SK-N-MC (cell line): ENCODE measurements at regions not wholly inside any gene's neighbourhood (a gene's known extent, or its start where the extent isn't known, plus 50 kb on each side); places are given as distances from the start of the nearest gene placed in this dataset.

Experiments
- DNase-seq: peaks from one replicate; pipeline ENCODE4 v3.0.0-alpha.2; 2011; ENCODE audit warnings: low read depth, low spot score
- H3K27ac ChIP-seq: fragments of 200-600 bp; sonication (generic); 2 replicates; pipeline ENCODE4 v1.5.1; 2016; ENCODE audit warnings: mixed run types
- H3K36me3 ChIP-seq: fragments of 200-600 bp; sonication (generic); 2 replicates; pipeline ENCODE4 v1.6.1; 2017; ENCODE audit warnings: antibody characterized with exemption, low read length, mixed read lengths; ENCODE audit not compliant: insufficient read depth
- H3K4me3 ChIP-seq: fragments of 200-600 bp; sonication (generic); 2 replicates; pipeline ENCODE4 v1.5.1; 2016
- H3K9ac ChIP-seq: fragments of 200-600 bp; sonication (generic); 2 replicates; pipeline ENCODE4 v1.8.0; 2017; ENCODE audit warnings: mixed run types, mixed read lengths; ENCODE audit not compliant: insufficient read length
- H3K9me3 ChIP-seq: fragments of 200-600 bp; sonication (generic); 2 replicates; pipeline ENCODE4 v1.6.1; 2017; ENCODE audit warnings: low read depth, mild to moderate bottlenecking, antibody characterized with exemption, low read length, moderate library complexity, mixed read lengths
- EZH2 ChIP-seq: fragments of 200-600 bp; sonication (generic); IDR thresholded peaks from one replicate; pipeline ENCODE4 v1.6.1; 2017; ENCODE audit warnings: antibody characterized with exemption
- FOXP2 ChIP-seq: optimal IDR thresholded peaks from 2 replicates; pipeline ENCODE3; 2011; ENCODE audit warnings: mild to moderate bottlenecking, moderate library complexity; ENCODE audit not compliant: insufficient read depth; ENCODE audit errors: extremely low read length, control extremely low read depth
- POLR2AphosphoS5 ChIP-seq: IDR thresholded peaks from 2 replicates; pipeline ENCODE4 v1.6.1; 2012; ENCODE audit warnings: mild to moderate bottlenecking, low read depth, low read length, borderline replicate concordance

GRCh38 chr14:66036547-66036946, 449.6 kb upstream of the CCDC196 start:
- no peaks in the 10 kb centered on the region for H3K9me3 ChIP-seq
- TF ChIP-seq POLR2AphosphoS5 = no peak
- no peak for TF ChIP-seq FOXP2
- no peak overlapping the region for H3K9ac ChIP-seq
- H3K36me3 ChIP-seq = no peaks in the 10 kb centered on the region
- DNase-seq = no peak
- peak overlapping the region; percentile 16 for H3K27ac ChIP-seq
- H3K4me3 ChIP-seq = no peak overlapping the region

DNA sequence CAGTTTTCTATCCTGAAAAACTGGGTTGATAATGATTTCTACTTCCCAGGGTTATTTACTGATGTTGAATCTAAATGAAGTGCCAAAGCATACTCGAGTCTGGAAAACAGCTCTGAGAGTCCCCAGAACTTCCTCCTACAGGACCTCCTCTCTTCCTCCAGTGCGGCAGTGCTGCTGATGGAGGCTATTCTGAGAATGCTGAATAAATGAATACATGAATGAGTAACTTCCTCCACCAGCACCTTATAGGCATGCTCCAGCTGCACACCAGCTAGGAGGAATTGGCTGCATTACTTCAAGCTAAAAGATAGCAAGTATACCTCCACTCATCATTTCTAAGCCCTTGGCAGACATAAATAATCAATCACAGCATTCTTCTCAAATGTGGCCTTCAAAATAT, 448.8 kb upstream of the CCDC196 start:
- no peak for DNase-seq
- H3K27ac ChIP-seq = no peak overlapping the region
- H3K36me3 ChIP-seq = no peaks in the 10 kb centered on the region
- TF ChIP-seq POLR2AphosphoS5 (no peak), EZH2 (no peak), FOXP2 (no peak)
- H3K9ac ChIP-seq = no peak overlapping the region
- no peaks in the 10 kb centered on the region for H3K9me3 ChIP-seq
- no peak overlapping the region for H3K4me3 ChIP-seq

DNA sequence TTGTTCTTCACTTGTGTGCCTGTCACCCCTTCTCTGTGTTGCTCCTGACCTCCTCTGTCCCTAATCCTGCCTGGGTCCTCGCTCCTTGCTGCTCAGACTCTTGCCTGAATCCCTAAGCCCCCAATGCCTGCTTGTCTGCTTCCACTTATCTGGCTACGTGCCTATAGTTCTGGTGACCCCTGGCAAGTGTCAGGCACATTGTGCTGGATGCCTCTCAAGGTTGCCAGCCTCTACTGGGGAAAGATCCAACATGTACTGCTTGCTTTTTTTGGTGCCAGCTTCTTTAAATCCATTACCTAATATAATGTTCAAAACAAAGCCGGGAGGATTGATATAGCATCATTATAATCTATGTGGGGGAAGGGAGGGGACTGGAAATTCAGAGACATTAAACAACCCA, 448.0 kb upstream of the CCDC196 start:
- Histone ChIP-seq H3K4me3 (no peak overlapping the region), H3K9ac (no peak overlapping the region), H3K9me3 (no peaks in the 10 kb centered on the region), H3K27ac (peak overlapping the region; percentile 1; the same call in 1 of the 2 replicates), H3K36me3 (no peaks in the 10 kb centered on the region)
- TF ChIP-seq FOXP2 (no peak), POLR2AphosphoS5 (no peak), EZH2 (no peak)
- no peak for DNase-seq

DNA sequence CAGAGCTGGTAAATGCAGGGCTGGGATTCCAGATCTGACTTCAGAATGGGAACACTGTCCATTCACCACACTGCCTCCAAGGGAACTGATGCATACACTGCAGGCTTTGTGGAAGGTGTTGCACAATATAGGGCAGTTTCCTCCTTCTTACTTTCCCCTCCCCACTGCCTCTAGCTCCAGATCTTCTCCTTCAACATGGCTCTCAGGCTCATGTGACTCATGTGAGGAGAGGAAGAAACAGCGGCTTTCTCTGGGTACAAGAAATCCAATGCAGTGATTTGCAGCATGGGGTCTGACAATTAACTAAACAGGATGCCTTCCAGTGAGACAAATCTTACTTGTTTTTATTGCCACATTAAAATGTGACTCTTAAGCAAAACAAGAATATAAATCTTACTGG, 447.6 kb upstream of the CCDC196 start:
- H3K9ac ChIP-seq = no peak overlapping the region
- H3K27ac ChIP-seq = peak overlapping the region; percentile 1; the same call in 1 of the 2 replicates
- no peak for DNase-seq
- TF ChIP-seq POLR2AphosphoS5 (no peak), FOXP2 (no peak), EZH2 (no peak)
- no peaks in the 10 kb centered on the region for H3K36me3 ChIP-seq
- H3K9me3 ChIP-seq = no peaks in the 10 kb centered on the region
- H3K4me3 ChIP-seq = no peak overlapping the region

GRCh38 chr14:66039495-66039894, 446.7 kb upstream of the CCDC196 start:
- Histone ChIP-seq H3K27ac (no peak overlapping the region), H3K9me3 (no peaks in the 10 kb centered on the region), H3K4me3 (no peak overlapping the region), H3K9ac (no peak overlapping the region), H3K36me3 (no peaks in the 10 kb centered on the region)
- DNase-seq = no peak
- TF ChIP-seq FOXP2 = no peak
- TF ChIP-seq EZH2 = no peak
- TF ChIP-seq POLR2AphosphoS5 = no peak

DNA sequence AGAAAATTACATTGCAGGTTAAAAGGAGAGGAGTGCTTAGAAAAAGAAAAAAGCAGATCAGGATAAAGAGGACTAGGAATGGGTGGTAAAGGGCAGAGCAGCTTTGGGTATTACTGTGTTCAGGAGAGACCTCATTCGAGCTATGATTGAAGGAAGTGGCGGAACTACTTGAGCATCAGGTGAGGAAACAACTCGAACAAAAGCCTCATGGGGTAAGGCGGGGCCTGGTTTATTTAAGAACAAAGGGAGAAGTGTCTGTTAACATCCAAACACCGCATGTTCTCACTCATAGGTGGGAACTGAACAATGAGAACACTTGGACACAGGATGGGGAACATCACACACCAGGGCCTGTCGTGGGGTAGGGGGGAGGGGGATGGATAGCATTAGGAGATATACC, 444.6 kb upstream of the CCDC196 start:
- no peak overlapping the region for H3K4me3 ChIP-seq
- TF ChIP-seq POLR2AphosphoS5 = no peak
- no peak for TF ChIP-seq EZH2
- no peak for TF ChIP-seq FOXP2
- H3K9ac ChIP-seq = no peak overlapping the region
- no peak overlapping the region for H3K27ac ChIP-seq
- H3K36me3 ChIP-seq = no peaks in the 10 kb centered on the region
- H3K9me3 ChIP-seq = no peaks in the 10 kb centered on the region
- DNase-seq = no peak

- Histone ChIP-seq H3K27ac (no peak overlapping the region), H3K9me3 (no peaks in the 10 kb centered on the region)
- DNase-seq = no peak
Observed at GRCh38 chr14:66043921-66044320, 442.2 kb upstream of the CCDC196 start.

GRCh38 chr14:66045572-66046021, 440.6 kb upstream of the CCDC196 start:
- no peak for DNase-seq

More at GRCh38 chr14:66043921-66044320, 442.2 kb upstream of the CCDC196 start:
- TF ChIP-seq FOXP2 (no peak), POLR2AphosphoS5 (no peak), EZH2 (no peak)
- Histone ChIP-seq H3K9ac (no peak overlapping the region), H3K36me3 (no peaks in the 10 kb centered on the region), H3K4me3 (no peak overlapping the region)

DNA sequence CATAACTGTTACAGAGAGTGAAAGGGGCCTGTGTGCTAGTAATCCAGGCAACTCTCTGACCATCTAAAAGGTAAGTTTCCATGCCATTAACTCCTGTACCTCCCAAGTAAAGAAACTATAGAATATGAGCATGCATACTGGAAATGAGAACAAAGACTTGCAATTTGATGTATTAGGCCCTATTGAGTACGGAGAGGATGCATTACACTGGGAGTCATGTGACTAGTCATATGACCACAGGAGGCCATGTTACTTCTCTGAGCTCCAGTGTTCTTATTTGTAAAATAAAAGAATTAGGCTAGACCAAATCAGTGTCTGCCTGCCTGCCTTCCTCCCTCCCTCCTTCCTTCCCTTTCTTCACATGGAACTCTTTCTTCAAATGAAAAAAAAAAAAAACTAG, 440.1 kb upstream of the CCDC196 start:
- no peak overlapping the region for H3K9ac ChIP-seq
- no peaks in the 10 kb centered on the region for H3K9me3 ChIP-seq
- no peak overlapping the region; the same call in 1 of the 2 replicates for H3K27ac ChIP-seq
- no peak for TF ChIP-seq POLR2AphosphoS5
- TF ChIP-seq FOXP2 = no peak
- no peak for TF ChIP-seq EZH2
- DNase-seq = no peak
- H3K4me3 ChIP-seq = no peak overlapping the region
- H3K36me3 ChIP-seq = no peaks in the 10 kb centered on the region

More at GRCh38 chr14:66045572-66046021, 440.6 kb upstream of the CCDC196 start:
- no peak for TF ChIP-seq FOXP2
- TF ChIP-seq POLR2AphosphoS5 = no peak
- no peak for TF ChIP-seq EZH2
- no peaks in the 10 kb centered on the region for H3K36me3 ChIP-seq
- H3K9me3 ChIP-seq = no peaks in the 10 kb centered on the region
- H3K27ac ChIP-seq = no peak overlapping the region; the same call in 1 of the 2 replicates
- no peak overlapping the region for H3K9ac ChIP-seq
- H3K4me3 ChIP-seq = no peak overlapping the region
